Breast epithelium (tissue), 4 donors: ENCODE measurements at regions not wholly inside any gene's neighbourhood (a gene's known extent, or its start where the extent isn't known, plus 50 kb on each side); places are given as distances from the start of the nearest gene placed in this dataset.

Experiments used
- DNase-seq, 2 donors: peaks; one replicate each; pipeline ENCODE4 v3.0.0-alpha.2; 2019; ENCODE audit warnings: low spot score in 2 of 2
- H3K27ac ChIP-seq, 2 donors: fragments of 200-600 bp; sonication (generic) in 1 of 2; one replicate each; pipeline ENCODE4 v1.5.1; 2016 to 2019; ENCODE audit warnings: mild to moderate bottlenecking in 1 of 2
- H3K27me3 ChIP-seq, 2 donors: fragments of 200-600 bp; sonication (generic) in 1 of 2; one replicate each; pipeline versions ENCODE4 v1.5.1 to v1.6.0; 2017 to 2019; ENCODE audit warnings: control low read depth in 1 of 2, mild to moderate bottlenecking in 1 of 2
- H3K36me3 ChIP-seq: fragments of 200-600 bp; one replicate; pipeline ENCODE4 v1.5.1; 2019
- H3K4me1 ChIP-seq, 2 donors: fragments of 200-600 bp; sonication (generic); one replicate each; pipeline ENCODE4 v1.5.1; 2016 to 2019; ENCODE audit warnings: control low read depth in 1 of 2
- H3K4me3 ChIP-seq, 3 donors: fragments of 200-600 bp; sonication (generic); 1 replicate in 2 of 3; 2 replicates in 1 of 3; pipeline ENCODE4 v1.5.1; 2016 to 2019; ENCODE audit warnings: mild to moderate bottlenecking in 3 of 3, moderate library complexity in 2 of 3
- H3K9me3 ChIP-seq, 2 donors: fragments of 200-600 bp; sonication (generic) in 1 of 2; one replicate each; pipeline ENCODE4 v1.5.1; 2016 to 2019; ENCODE audit warnings: control low read depth in 1 of 2
- CTCF ChIP-seq, 3 donors: fragments of 450-650 bp; IDR thresholded peaks; one replicate each; pipeline ENCODE4 v1.5.1; 2016 to 2017; ENCODE audit warnings: antibody characterized with exemption in 3 of 3, mild to moderate bottlenecking in 3 of 3, moderate library complexity in 3 of 3
- POLR2A ChIP-seq: fragments of 450-650 bp; IDR thresholded peaks from one replicate; pipeline ENCODE4 v1.6.1; 2016; ENCODE audit warnings: antibody characterized with exemption, mild to moderate bottlenecking, moderate library complexity
- POLR2AphosphoS5 ChIP-seq, 3 donors: sonication (generic); formaldehyde crosslinking; IDR thresholded peaks; one replicate each; pipeline ENCODE4 v1.6.1; 2017; ENCODE audit warnings: antibody characterized with exemption in 3 of 3
- intact Hi-C: fragments of 100-400 bp; cut with DNase I; formaldehyde crosslinking; loops from one replicate; pipeline ENCODE4 v1.15.1; 2023; ENCODE audit warnings: low total_unique reads

GRCh38 chr7:138352570-138353461, 107.2 kb upstream of the TRIM24 start:
- no peaks in the 10 kb centered on the region for H3K27me3 ChIP-seq
- H3K9me3 ChIP-seq = peaks cover 0 to 9% of the 10 kb centered on the region in 2 donors
- H3K27ac ChIP-seq = no peak overlapping the region
- H3K4me3 ChIP-seq = no peak overlapping the region
- no peaks in the 10 kb centered on the region for H3K4me1 ChIP-seq
- H3K36me3 ChIP-seq = no peaks in the 10 kb centered on the region
- TF ChIP-seq CTCF (IDR thresholded peaks at IDR 0.05) (no peak), POLR2A (no peak), POLR2AphosphoS5 (IDR thresholded peaks at IDR 0.05) (no peak)
- intact Hi-C loops = no loop called here
- DNase-seq = no peak

GRCh38 chr7:138354066-138354465, 106.0 kb upstream of the TRIM24 start:
- no peaks in the 10 kb centered on the region for H3K27me3 ChIP-seq
- TF ChIP-seq POLR2AphosphoS5 (IDR thresholded peaks at IDR 0.05) (no peak), CTCF (IDR thresholded peaks at IDR 0.05) (no peak), POLR2A (no peak)
- intact Hi-C loops = no loop called here
- H3K4me1 ChIP-seq = no peaks in the 10 kb centered on the region
- no peak overlapping the region for H3K4me3 ChIP-seq
- no peaks in the 10 kb centered on the region for H3K36me3 ChIP-seq
- no peak for DNase-seq
- peaks cover 0 to 9% of the 10 kb centered on the region in 2 donors for H3K9me3 ChIP-seq
- no peak overlapping the region for H3K27ac ChIP-seq

- Histone ChIP-seq H3K4me3 (no peak overlapping the region), H3K9me3 (peaks cover 0 to 8% of the 10 kb centered on the region in 2 donors), H3K27ac (no peak overlapping the region), H3K27me3 (no peaks in the 10 kb centered on the region), H3K36me3 (no peaks in the 10 kb centered on the region), H3K4me1 (no peaks in the 10 kb centered on the region)
- DNase-seq = no peak
- no peak for TF ChIP-seq POLR2A
- no peak for TF ChIP-seq POLR2AphosphoS5 (IDR thresholded peaks at IDR 0.05)
- no peak for TF ChIP-seq CTCF (IDR thresholded peaks at IDR 0.05)
- intact Hi-C loops = no loop called here
Measured at GRCh38 chr7:138355254-138355653, 104.8 kb upstream of the TRIM24 start.

GRCh38 chr7:138358850-138359341, 101.2 kb upstream of the TRIM24 start:
- Histone ChIP-seq H3K4me3 (no peak overlapping the region), H3K27me3 (no peaks in the 10 kb centered on the region), H3K27ac (no peak overlapping the region), H3K9me3 (no peaks in the 10 kb centered on the region), H3K36me3 (no peaks in the 10 kb centered on the region), H3K4me1 (no peaks in the 10 kb centered on the region)
- DNase-seq = no peak
- no peak for TF ChIP-seq CTCF (IDR thresholded peaks at IDR 0.05)
- no peak for TF ChIP-seq POLR2AphosphoS5 (IDR thresholded peaks at IDR 0.05)
- no peak for TF ChIP-seq POLR2A
- intact Hi-C loops = no loop called here

GRCh38 chr7:138359870-138360559, 100.0 kb upstream of the TRIM24 start:
- intact Hi-C loops = no loop called here
- DNase-seq = no peak

More at GRCh38 chr7:138359870-138360559, 100.0 kb upstream of the TRIM24 start:
- no peak overlapping the region for H3K4me3 ChIP-seq
- no peaks in the 10 kb centered on the region for H3K36me3 ChIP-seq
- no peaks in the 10 kb centered on the region for H3K4me1 ChIP-seq
- H3K27me3 ChIP-seq = no peaks in the 10 kb centered on the region
- no peaks in the 10 kb centered on the region for H3K9me3 ChIP-seq
- H3K27ac ChIP-seq = no peak overlapping the region
- TF ChIP-seq CTCF (IDR thresholded peaks at IDR 0.05) = no peak
- TF ChIP-seq POLR2A = no peak
- TF ChIP-seq POLR2AphosphoS5 (IDR thresholded peaks at IDR 0.05) = no peak
